ENCODE measurements at regions not wholly inside any gene's neighbourhood (a gene's known extent, or its start where the extent isn't known, plus 50 kb on each side); places are given as distances from the start of the nearest gene placed in this dataset.

DNA sequence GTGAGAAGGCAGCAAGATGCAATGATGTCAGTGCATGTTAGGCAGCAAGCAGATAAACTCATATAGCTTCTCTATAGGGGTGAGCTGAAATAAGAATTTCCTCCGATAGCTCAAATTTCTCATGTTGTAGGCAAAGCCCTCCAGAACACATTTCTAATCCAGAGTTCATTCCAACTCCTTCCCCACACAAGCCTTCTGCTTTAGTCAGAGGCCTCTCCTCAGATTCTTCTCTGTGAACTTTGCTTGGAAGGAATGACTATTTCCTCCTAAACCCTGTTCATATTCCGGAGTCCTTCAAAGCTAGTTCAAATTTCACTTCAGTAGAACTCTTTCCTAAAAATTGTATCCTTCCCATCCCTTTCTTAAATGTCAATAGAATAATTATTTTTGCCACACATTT is 144.8 kb downstream of the KCNJ2 start:
- Histone ChIP-seq H3K9me3 (ENCODE audit: insufficient read depth, low read depth, low read length) (no peaks in the 10 kb centered on the region), H3K27me3 (ENCODE audit: insufficient read depth, low read length, poor library complexity, severe bottlenecking) (no peaks in the 10 kb centered on the region), H3K4me1 (ENCODE audit: insufficient read depth, low read length, poor library complexity, severe bottlenecking) (no peaks in the 10 kb centered on the region), H3K4me3 (ENCODE audit: low read length, poor library complexity, severe bottlenecking) (no peak overlapping the region), H2AFZ (ENCODE audit: low read length) (no peak overlapping the region), H3F3A (ENCODE audit: low read depth) (no peaks in the 10 kb centered on the region), H3K4me2 (ENCODE audit: low read depth, low read length, poor library complexity, severe bottlenecking) (no peak overlapping the region), H4K20me1 (ENCODE audit: insufficient read depth, low read length, poor library complexity, severe bottlenecking) (no peaks in the 10 kb centered on the region), H3K79me2 (ENCODE audit: insufficient read depth, low read length) (no peaks in the 10 kb centered on the region), H3K36me3 (ENCODE audit: insufficient read depth, low read length) (no peaks in the 10 kb centered on the region), H3K9me2 (replicated peaks; ENCODE audit: low read depth, low read length) (no peaks in the 10 kb centered on the region), H3K9ac (ENCODE audit: low read depth, low read length, poor library complexity, severe bottlenecking) (no peak overlapping the region)
- TF ChIP-seq, protein P1, sequence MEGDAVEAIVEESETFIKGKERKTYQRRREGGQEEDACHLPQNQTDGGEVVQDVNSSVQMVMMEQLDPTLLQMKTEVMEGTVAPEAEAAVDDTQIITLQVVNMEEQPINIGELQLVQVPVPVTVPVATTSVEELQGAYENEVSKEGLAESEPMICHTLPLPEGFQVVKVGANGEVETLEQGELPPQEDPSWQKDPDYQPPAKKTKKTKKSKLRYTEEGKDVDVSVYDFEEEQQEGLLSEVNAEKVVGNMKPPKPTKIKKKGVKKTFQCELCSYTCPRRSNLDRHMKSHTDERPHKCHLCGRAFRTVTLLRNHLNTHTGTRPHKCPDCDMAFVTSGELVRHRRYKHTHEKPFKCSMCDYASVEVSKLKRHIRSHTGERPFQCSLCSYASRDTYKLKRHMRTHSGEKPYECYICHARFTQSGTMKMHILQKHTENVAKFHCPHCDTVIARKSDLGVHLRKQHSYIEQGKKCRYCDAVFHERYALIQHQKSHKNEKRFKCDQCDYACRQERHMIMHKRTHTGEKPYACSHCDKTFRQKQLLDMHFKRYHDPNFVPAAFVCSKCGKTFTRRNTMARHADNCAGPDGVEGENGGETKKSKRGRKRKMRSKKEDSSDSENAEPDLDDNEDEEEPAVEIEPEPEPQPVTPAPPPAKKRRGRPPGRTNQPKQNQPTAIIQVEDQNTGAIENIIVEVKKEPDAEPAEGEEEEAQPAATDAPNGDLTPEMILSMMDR (conservative IDR thresholded peaks at IDR 0.05; ENCODE audit: low read length) = no peak
- TF ChIP-seq EZH2phosphoT487 (IDR thresholded peaks at IDR 0.05; ENCODE audit: borderline replicate concordance) = no peak

DNA sequence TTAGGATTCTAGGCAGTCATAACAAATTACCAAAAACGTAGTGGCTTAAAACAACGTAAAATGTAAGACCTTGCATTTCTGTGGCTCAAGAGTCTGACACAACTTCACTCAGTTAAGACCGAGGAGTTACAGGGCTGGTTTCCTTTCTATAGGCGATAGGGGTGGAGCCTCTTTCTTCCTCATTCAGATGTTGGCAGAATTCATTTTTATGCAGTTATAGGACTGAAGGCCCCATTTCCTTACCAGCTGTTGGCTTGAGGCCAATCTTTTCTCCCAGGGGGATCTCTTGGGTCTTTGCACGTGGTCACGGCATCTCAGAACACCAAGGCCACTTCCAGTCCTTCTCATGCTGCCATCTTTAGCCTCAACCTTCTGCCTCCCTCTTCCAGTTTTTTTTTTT is 145.2 kb downstream of the KCNJ2 start:
- Histone ChIP-seq H3K4me2 (ENCODE audit: low read depth, low read length, poor library complexity, severe bottlenecking) (no peak overlapping the region), H3F3A (ENCODE audit: low read depth) (no peaks in the 10 kb centered on the region), H2AFZ (ENCODE audit: low read length) (no peak overlapping the region)

DNA sequence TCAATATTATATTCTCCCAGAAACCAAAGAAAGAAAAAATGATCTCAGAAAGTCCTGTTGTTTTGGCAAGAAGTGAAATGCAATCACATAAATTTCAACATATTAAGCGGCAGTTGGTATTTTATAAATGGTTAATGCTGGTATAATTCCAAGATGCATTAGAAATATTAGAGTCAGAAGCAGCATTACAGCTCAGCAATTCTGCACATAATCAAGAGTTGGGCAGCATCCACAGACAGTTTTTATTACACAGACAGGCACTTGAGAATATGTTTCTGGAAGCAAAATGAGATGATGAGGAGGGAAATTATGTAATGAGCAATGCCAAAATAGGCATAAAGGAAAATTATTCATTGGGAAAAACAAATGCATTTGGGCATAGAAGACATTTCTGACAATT is 148.1 kb downstream of the KCNJ2 start:
- no peaks in the 10 kb centered on the region for H4K20me1 ChIP-seq (ENCODE audit: insufficient read depth, low read length, poor library complexity, severe bottlenecking)
- no peaks in the 10 kb centered on the region for H3K9me3 ChIP-seq (ENCODE audit: insufficient read depth, low read depth, low read length)
- H3K9ac ChIP-seq (ENCODE audit: low read depth, low read length, poor library complexity, severe bottlenecking) = no peak overlapping the region

More for the DNA sequence above, 145.2 kb downstream of the KCNJ2 start:
- Histone ChIP-seq H3K4me1 (ENCODE audit: insufficient read depth, low read length, poor library complexity, severe bottlenecking) (no peaks in the 10 kb centered on the region), H4K20me1 (ENCODE audit: insufficient read depth, low read length, poor library complexity, severe bottlenecking) (no peaks in the 10 kb centered on the region), H3K4me3 (ENCODE audit: low read length, poor library complexity, severe bottlenecking) (no peak overlapping the region), H3K9me3 (ENCODE audit: insufficient read depth, low read depth, low read length) (no peaks in the 10 kb centered on the region), H3K36me3 (ENCODE audit: insufficient read depth, low read length) (no peaks in the 10 kb centered on the region), H3K9me2 (replicated peaks; ENCODE audit: low read depth, low read length) (no peaks in the 10 kb centered on the region), H3K9ac (ENCODE audit: low read depth, low read length, poor library complexity, severe bottlenecking) (no peak overlapping the region), H3K27me3 (ENCODE audit: insufficient read depth, low read length, poor library complexity, severe bottlenecking) (no peaks in the 10 kb centered on the region), H3K79me2 (ENCODE audit: insufficient read depth, low read length) (no peaks in the 10 kb centered on the region)
- TF ChIP-seq EZH2phosphoT487 (IDR thresholded peaks at IDR 0.05; ENCODE audit: borderline replicate concordance) = no peak
- TF ChIP-seq, protein P1 (conservative IDR thresholded peaks at IDR 0.05; ENCODE audit: low read length) = no peak

More for the DNA sequence above, 148.1 kb downstream of the KCNJ2 start:
- no peak overlapping the region for H3K4me3 ChIP-seq (ENCODE audit: low read length, poor library complexity, severe bottlenecking)
- H3F3A ChIP-seq (ENCODE audit: low read depth) = no peaks in the 10 kb centered on the region
- H2AFZ ChIP-seq (ENCODE audit: low read length) = no peak overlapping the region
- no peaks in the 10 kb centered on the region for H3K9me2 ChIP-seq (replicated peaks; ENCODE audit: low read depth, low read length)
- H3K4me2 ChIP-seq (ENCODE audit: low read depth, low read length, poor library complexity, severe bottlenecking) = no peak overlapping the region
- H3K79me2 ChIP-seq (ENCODE audit: insufficient read depth, low read length) = no peaks in the 10 kb centered on the region
- no peak for TF ChIP-seq EZH2phosphoT487 (IDR thresholded peaks at IDR 0.05; ENCODE audit: borderline replicate concordance)
- TF ChIP-seq, protein P1 (conservative IDR thresholded peaks at IDR 0.05; ENCODE audit: low read length) = no peak
- H3K36me3 ChIP-seq (ENCODE audit: insufficient read depth, low read length) = no peaks in the 10 kb centered on the region
- H3K27me3 ChIP-seq (ENCODE audit: insufficient read depth, low read length, poor library complexity, severe bottlenecking) = no peaks in the 10 kb centered on the region
- H3K4me1 ChIP-seq (ENCODE audit: insufficient read depth, low read length, poor library complexity, severe bottlenecking) = no peaks in the 10 kb centered on the region

Measured in Loucy (cell line).